Choroid plexus epithelial cell (primary cell): ENCODE measurements at regions not wholly inside any gene's neighbourhood (a gene's known extent, or its start where the extent isn't known, plus 50 kb on each side); places are given as distances from the start of the nearest gene placed in this dataset.

Experiments used
- DNase-seq: peaks from one replicate; pipeline ENCODE4 v3.0.0-alpha.2; 2010; ENCODE audit warnings: low read depth
- H3K4me3 ChIP-seq: 2 replicates; pipeline ENCODE4 v1.5.1; 2011; ENCODE audit warnings: low read depth, mild to moderate bottlenecking, control low read depth, low read length, moderate library complexity
- CTCF ChIP-seq: conservative IDR thresholded peaks from 2 replicates; pipeline ENCODE4 v1.5.1; 2011; ENCODE audit warnings: low read depth, mild to moderate bottlenecking, control low read depth, inconsistent platforms, low read length, moderate library complexity

DNA sequence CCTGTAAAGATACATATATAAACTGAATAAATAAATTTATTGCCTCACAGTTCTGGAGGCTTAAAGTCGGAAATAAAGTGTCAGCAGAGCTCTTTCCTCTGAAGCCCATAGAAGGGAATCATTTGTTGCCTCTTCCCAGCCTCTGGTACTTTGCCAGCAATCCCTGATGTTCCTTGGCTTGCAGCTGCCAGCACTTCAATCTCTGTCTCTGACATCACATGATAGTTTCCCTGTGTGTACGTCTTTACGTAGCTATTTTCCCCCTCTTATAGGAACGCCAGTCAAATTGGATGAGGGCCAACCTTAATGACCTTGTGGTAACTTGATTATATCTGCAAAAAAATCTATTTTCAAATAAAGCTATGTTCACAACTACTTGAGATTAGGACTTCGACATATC lies 250.9 kb downstream of the LIG4 start:
- no peak overlapping the region for H3K4me3 ChIP-seq
- no peak for TF ChIP-seq CTCF
- peak; percentile 5 for DNase-seq

DNA sequence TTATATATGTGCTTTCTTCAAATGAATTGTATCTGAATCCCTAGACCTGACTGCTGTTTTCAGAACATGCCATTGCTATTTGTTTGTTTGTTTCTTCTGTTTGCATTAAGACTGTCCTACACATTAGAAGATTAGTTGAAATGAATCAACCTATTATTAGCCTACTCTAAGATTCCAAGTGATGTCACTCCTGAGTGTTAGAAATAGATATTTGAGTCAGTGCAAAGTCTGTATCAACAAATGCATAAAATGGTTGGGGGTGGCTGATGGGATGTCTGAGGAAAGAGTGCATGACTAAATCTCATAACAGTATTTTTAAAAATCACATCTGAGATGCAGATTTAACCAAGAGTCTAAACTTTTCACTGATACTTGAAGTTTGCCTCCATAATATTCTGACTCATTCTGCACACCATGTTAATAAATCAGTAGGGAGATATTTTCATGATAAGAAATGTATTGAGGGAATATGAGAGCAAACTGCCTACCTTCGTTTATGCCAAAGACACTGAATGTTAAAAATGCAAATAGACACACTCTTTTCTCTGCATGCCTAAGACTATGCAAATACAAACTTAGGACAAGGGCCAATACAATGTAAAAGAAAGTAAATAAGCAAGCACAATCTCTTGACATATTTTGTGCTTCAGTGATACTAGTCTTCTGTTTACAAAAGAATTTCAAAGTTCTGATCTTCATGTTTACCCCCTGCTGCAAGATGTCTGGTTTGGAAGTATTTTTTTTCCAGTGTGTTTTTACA lies 253.3 kb downstream of the LIG4 start:
- no peak overlapping the region for H3K4me3 ChIP-seq
- DNase-seq = no peak
- no peak for TF ChIP-seq CTCF

- DNase-seq = peak; percentile 34
- H3K4me3 ChIP-seq = no peak overlapping the region
- no peak for TF ChIP-seq CTCF
Observed at GRCh38 chr13:107960301-107960700, 255.0 kb downstream of the LIG4 start.

- no peak for DNase-seq
- TF ChIP-seq CTCF = no peak
- H3K4me3 ChIP-seq = no peak overlapping the region
Observed at GRCh38 chr13:107956889-107957288, 258.4 kb downstream of the LIG4 start.

GRCh38 chr13:107942030-107942617 lies 273.2 kb downstream of the LIG4 start:
- no peak for DNase-seq
- no peak for TF ChIP-seq CTCF
- H3K4me3 ChIP-seq = no peak overlapping the region

GRCh38 chr13:107941345-107942029 lies 273.8 kb downstream of the LIG4 start:
- H3K4me3 ChIP-seq = no peak overlapping the region
- DNase-seq = no peak
- no peak for TF ChIP-seq CTCF
